ENCODE measurements at regions not wholly inside any gene's neighbourhood (a gene's known extent, or its start where the extent isn't known, plus 50 kb on each side); places are given as distances from the start of the nearest gene placed in this dataset.

DNA sequence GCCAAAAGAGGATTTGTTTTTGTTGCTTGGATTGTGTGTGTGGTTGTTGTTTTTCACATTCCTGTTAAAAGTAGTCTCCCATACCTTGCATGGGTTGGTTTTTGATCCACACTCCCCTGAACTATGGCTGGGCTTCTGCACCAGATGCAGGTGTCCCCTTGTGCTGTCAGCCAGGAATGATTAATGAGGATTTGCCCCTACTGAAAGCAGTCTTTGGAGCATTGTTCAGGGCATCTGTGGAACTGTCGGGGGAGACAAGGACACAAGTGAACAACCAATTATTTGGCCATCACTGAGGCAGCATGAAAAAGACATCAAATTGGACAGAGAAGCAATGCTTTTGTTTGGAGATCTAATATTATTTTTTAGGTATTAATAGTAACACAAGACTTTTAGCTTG lies 373.2 kb upstream of the MMS22L start:
- no peaks in the 10 kb centered on the region for H3K4me1 ChIP-seq (ENCODE audit: control insufficient read depth, low read depth, low read length)
- no peaks in the 10 kb centered on the region for H3K27me3 ChIP-seq (ENCODE audit: control insufficient read depth, insufficient read depth, low read length)
- H3K36me3 ChIP-seq (ENCODE audit: control insufficient read depth, low read depth, low read length), result no peaks in the 10 kb centered on the region
- no peak overlapping the region for H3K27ac ChIP-seq (ENCODE audit: low read length)
- no peaks in the 10 kb centered on the region for H3K9me3 ChIP-seq (ENCODE audit: control insufficient read depth, low read depth, low read length)
- H3K4me3 ChIP-seq (ENCODE audit: low read length), result no peak overlapping the region
- no peak overlapping the region for H3K9ac ChIP-seq (ENCODE audit: low read length)

DNA sequence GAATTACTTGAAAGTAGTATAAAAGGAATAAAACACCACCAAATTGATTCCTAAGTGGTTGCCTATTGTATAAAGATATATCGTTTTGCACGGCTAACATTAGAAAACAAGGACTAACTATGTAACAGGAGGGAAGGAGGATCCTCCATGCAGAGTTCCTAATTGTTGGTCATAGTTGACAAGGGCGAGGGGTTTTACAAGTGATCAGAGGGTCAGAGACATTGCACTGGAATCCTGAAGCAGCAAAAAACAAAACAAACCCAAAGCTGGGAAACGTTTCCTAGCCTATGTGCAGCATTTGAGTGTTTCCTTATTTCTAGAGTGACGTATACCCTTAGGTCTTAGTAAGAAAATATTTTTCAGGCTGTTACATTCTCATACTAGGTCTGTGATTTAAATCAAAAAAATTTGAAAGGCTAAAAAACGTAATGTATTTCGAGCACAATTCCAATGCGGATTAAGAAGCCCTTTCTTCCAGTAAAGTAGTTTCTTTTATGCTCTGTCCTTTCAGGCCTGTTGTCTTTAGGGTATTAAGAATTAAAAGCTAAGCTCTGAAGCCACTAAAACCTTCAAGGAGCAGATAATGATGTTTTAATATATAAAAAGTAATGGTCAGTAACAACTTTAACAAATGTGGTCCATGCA lies 373.8 kb upstream of the MMS22L start:
- H3K4me1 ChIP-seq (ENCODE audit: control insufficient read depth, low read depth, low read length), result no peaks in the 10 kb centered on the region
- H3K27me3 ChIP-seq (ENCODE audit: control insufficient read depth, insufficient read depth, low read length), result no peaks in the 10 kb centered on the region
- no peak overlapping the region for H3K9ac ChIP-seq (ENCODE audit: low read length)
- H3K27ac ChIP-seq (ENCODE audit: low read length), result no peak overlapping the region
- H3K4me3 ChIP-seq (ENCODE audit: low read length), result no peak overlapping the region
- H3K36me3 ChIP-seq (ENCODE audit: control insufficient read depth, low read depth, low read length), result no peaks in the 10 kb centered on the region
- no peaks in the 10 kb centered on the region for H3K9me3 ChIP-seq (ENCODE audit: control insufficient read depth, low read depth, low read length)

GRCh38 chr6:97658090-97658489 lies 375.1 kb upstream of the MMS22L start:
- H3K4me1 ChIP-seq (ENCODE audit: control insufficient read depth, low read depth, low read length), result no peaks in the 10 kb centered on the region
- no peaks in the 10 kb centered on the region for H3K9me3 ChIP-seq (ENCODE audit: control insufficient read depth, low read depth, low read length)
- no peak overlapping the region for H3K4me3 ChIP-seq (ENCODE audit: low read length)
- no peak overlapping the region for H3K27ac ChIP-seq (ENCODE audit: low read length)
- H3K36me3 ChIP-seq (ENCODE audit: control insufficient read depth, low read depth, low read length), result no peaks in the 10 kb centered on the region
- no peak overlapping the region for H3K9ac ChIP-seq (ENCODE audit: low read length)
- H3K27me3 ChIP-seq (ENCODE audit: control insufficient read depth, insufficient read depth, low read length), result no peaks in the 10 kb centered on the region

DNA sequence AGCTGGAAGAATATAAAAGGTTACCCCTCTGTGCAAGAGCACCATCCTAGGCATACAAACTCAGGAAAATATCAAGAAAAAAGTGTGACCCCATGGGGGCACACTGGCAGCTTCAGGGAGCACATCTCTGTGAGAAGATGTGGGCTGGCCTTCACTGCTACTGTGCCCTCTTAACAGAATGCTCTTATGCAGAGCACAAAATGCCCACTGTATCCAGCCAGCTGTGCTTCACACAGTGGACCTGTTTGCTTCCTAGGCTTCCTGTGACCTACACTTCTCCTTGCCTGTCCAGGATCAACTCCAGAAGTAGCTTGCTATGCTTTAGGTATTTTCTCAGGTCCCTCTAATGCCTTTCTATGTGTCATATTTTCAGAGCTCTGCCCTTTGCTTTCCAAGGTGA lies 380.2 kb upstream of the MMS22L start:
- Histone ChIP-seq H3K4me1 (ENCODE audit: control insufficient read depth, low read depth, low read length) (no peaks in the 10 kb centered on the region), H3K27ac (ENCODE audit: low read length) (no peak overlapping the region), H3K36me3 (ENCODE audit: control insufficient read depth, low read depth, low read length) (no peaks in the 10 kb centered on the region), H3K4me3 (ENCODE audit: low read length) (no peak overlapping the region), H3K9me3 (ENCODE audit: control insufficient read depth, low read depth, low read length) (no peaks in the 10 kb centered on the region), H3K9ac (ENCODE audit: low read length) (no peak overlapping the region), H3K27me3 (ENCODE audit: control insufficient read depth, insufficient read depth, low read length) (no peaks in the 10 kb centered on the region)

GRCh38 chr6:97665446-97665845 lies 382.4 kb upstream of the MMS22L start:
- no peak overlapping the region for H3K4me3 ChIP-seq (ENCODE audit: low read length)
- H3K27me3 ChIP-seq (ENCODE audit: control insufficient read depth, insufficient read depth, low read length), result peaks cover 6% of the 10 kb centered on the region
- no peak overlapping the region for H3K27ac ChIP-seq (ENCODE audit: low read length)
- H3K9ac ChIP-seq (ENCODE audit: low read length), result no peak overlapping the region
- peaks cover 4% of the 10 kb centered on the region for H3K4me1 ChIP-seq (ENCODE audit: control insufficient read depth, low read depth, low read length)
- H3K9me3 ChIP-seq (ENCODE audit: control insufficient read depth, low read depth, low read length), result no peaks in the 10 kb centered on the region
- H3K36me3 ChIP-seq (ENCODE audit: control insufficient read depth, low read depth, low read length), result no peaks in the 10 kb centered on the region

DNA sequence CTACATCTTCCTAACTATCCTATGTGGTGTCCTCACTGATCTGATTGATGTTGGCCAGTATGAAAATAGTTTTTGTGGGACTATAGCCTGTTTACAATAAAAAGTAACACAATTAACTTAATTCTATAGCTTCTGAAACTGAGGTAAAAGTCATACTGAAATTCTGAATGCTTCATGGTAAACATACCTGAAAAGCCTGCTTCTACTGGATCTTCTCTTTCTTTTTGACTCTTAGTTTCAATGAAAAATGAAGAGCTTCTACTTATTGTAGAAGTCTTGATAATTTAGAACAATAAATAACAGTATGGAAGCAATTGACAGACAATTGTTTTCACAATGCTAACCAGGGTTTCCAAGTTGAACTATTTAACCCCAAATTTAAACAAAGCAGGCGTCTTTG lies 383.9 kb upstream of the MMS22L start:
- peaks cover 4% of the 10 kb centered on the region for H3K4me1 ChIP-seq (ENCODE audit: control insufficient read depth, low read depth, low read length)
- peaks cover 6% of the 10 kb centered on the region for H3K27me3 ChIP-seq (ENCODE audit: control insufficient read depth, insufficient read depth, low read length)
- no peak overlapping the region for H3K27ac ChIP-seq (ENCODE audit: low read length)
- no peaks in the 10 kb centered on the region for H3K36me3 ChIP-seq (ENCODE audit: control insufficient read depth, low read depth, low read length)
- no peak overlapping the region for H3K9ac ChIP-seq (ENCODE audit: low read length)
- no peak overlapping the region for H3K4me3 ChIP-seq (ENCODE audit: low read length)
- no peaks in the 10 kb centered on the region for H3K9me3 ChIP-seq (ENCODE audit: control insufficient read depth, low read depth, low read length)

GRCh38 chr6:97668716-97669115 lies 385.7 kb upstream of the MMS22L start:
- Histone ChIP-seq H3K9me3 (ENCODE audit: control insufficient read depth, low read depth, low read length) (no peaks in the 10 kb centered on the region), H3K36me3 (ENCODE audit: control insufficient read depth, low read depth, low read length) (no peaks in the 10 kb centered on the region), H3K27ac (ENCODE audit: low read length) (no peak overlapping the region), H3K4me3 (ENCODE audit: low read length) (peak overlapping the region; percentile 50), H3K27me3 (ENCODE audit: control insufficient read depth, insufficient read depth, low read length) (peaks cover 6% of the 10 kb centered on the region), H3K9ac (ENCODE audit: low read length) (no peak overlapping the region), H3K4me1 (ENCODE audit: control insufficient read depth, low read depth, low read length) (peaks cover 4% of the 10 kb centered on the region)

DNA sequence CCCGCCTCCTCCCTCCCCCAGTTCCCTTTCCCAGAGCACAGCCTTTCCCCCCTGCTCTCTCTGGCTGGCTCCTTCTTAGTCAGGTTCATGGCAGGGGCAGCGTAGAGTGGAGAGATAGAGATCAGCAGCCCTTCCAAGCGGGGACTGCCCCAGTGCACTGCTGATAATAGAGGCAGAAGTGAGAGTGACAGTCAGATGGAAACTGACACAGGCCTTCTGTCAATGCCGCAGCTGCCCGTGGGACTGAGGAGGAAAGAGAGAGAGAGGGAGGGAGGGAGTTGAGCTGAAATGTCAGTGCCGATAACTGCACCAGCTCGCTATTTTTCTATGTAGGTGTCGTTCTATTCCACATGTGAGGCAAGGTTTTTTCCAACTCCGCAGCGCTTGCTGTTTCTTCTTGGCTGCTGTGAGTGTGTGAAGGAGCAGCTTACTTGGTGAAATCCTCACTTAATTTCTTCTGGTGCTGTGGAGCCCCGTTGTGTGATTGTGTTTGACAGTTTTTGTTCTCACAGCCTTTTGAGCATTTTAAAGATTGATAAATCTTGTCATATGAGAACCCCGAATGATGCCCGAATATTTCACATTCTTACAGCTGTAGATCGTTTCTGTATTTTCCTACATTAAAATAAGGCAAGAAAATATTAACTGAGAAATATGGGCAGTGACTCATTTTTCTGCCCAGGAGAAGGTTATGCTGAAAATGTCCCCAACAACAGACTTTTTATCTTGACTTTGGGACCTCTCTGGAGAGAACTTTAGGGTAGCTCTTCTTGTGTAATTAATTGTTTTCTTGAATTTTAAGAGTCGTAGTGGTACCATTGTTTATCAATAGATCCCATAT lies 386.4 kb upstream of the MMS22L start:
- peak overlapping the region; percentile 50 for H3K4me3 ChIP-seq (ENCODE audit: low read length)
- H3K9ac ChIP-seq (ENCODE audit: low read length), result no peak overlapping the region

DNA sequence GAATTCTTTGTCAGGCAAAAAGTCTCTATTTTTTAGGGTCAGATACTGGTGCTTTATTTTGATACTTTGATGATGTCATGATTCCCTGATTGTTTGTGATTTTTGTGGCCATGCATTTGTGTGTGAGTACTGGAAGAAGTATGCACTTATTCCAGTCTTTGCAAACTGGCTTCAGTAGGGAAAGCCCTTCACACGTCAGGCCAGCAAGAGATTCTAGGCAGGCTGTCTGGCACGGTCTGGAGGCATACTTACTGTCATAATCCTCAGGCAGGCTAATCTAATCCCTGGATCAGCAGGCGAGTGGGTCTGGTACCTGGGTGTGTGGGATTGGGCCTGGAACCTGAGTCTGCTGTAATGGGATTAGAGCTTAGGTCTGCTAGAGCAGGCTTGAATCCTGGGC lies 391.8 kb upstream of the MMS22L start:
- no peaks in the 10 kb centered on the region for H3K36me3 ChIP-seq (ENCODE audit: control insufficient read depth, low read depth, low read length)
- H3K4me1 ChIP-seq (ENCODE audit: control insufficient read depth, low read depth, low read length), result no peaks in the 10 kb centered on the region
- H3K9me3 ChIP-seq (ENCODE audit: control insufficient read depth, low read depth, low read length), result no peaks in the 10 kb centered on the region
- no peaks in the 10 kb centered on the region for H3K27me3 ChIP-seq (ENCODE audit: control insufficient read depth, insufficient read depth, low read length)
- H3K9ac ChIP-seq (ENCODE audit: low read length), result no peak overlapping the region
- no peak overlapping the region for H3K4me3 ChIP-seq (ENCODE audit: low read length)
- no peak overlapping the region for H3K27ac ChIP-seq (ENCODE audit: low read length)

More for the DNA sequence above, 386.4 kb upstream of the MMS22L start:
- H3K36me3 ChIP-seq (ENCODE audit: control insufficient read depth, low read depth, low read length), result no peaks in the 10 kb centered on the region
- peaks cover 6% of the 10 kb centered on the region for H3K27me3 ChIP-seq (ENCODE audit: control insufficient read depth, insufficient read depth, low read length)
- peaks cover 4% of the 10 kb centered on the region for H3K4me1 ChIP-seq (ENCODE audit: control insufficient read depth, low read depth, low read length)
- H3K9me3 ChIP-seq (ENCODE audit: control insufficient read depth, low read depth, low read length), result no peaks in the 10 kb centered on the region
- H3K27ac ChIP-seq (ENCODE audit: low read length), result no peak overlapping the region

DNA sequence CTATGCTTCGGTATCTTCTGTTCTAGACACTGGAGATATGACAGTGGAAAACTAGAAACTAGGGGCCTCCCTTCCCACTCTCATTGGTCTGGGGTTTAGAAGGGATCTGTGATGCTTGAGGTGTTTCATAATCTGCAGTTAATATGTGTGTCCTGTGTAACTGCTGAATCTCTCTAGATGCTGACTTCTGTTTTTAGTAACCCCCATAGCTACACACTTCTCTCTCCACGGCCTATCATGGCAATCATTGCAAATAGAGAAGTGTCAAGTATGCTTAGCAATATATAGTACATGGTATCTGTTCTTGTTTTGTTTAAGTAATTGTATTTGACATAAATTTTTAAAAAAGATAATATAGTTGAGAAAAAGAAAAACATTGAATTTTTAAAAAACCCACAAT lies 394.6 kb upstream of the MMS22L start:
- H3K9me3 ChIP-seq (ENCODE audit: control insufficient read depth, low read depth, low read length), result no peaks in the 10 kb centered on the region
- no peak overlapping the region for H3K4me3 ChIP-seq (ENCODE audit: low read length)
- H3K27ac ChIP-seq (ENCODE audit: low read length), result no peak overlapping the region
- H3K9ac ChIP-seq (ENCODE audit: low read length), result no peak overlapping the region
- no peaks in the 10 kb centered on the region for H3K36me3 ChIP-seq (ENCODE audit: control insufficient read depth, low read depth, low read length)
- no peaks in the 10 kb centered on the region for H3K27me3 ChIP-seq (ENCODE audit: control insufficient read depth, insufficient read depth, low read length)
- H3K4me1 ChIP-seq (ENCODE audit: control insufficient read depth, low read depth, low read length), result no peaks in the 10 kb centered on the region

DNA sequence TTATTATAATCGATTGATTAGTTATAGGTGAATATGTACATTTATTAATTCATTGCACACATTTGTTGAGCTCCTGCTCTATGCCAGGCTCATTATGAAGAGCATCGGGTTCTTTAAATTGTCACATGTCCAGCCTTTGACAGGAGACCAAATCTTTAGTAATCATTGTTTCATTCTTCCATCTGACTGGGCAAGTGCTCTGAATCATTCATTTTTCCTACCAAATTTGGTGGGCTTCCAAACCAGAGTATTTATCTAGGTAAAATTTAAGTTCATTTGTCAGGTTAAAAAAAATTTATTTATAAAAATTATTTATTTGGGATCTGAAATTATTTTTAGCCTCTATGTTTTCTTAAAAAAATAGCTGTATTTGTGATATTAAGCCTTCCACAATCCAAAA lies 404.9 kb upstream of the MMS22L start:
- no peak overlapping the region for H3K27ac ChIP-seq (ENCODE audit: low read length)
- peaks cover 3% of the 10 kb centered on the region for H3K4me1 ChIP-seq (ENCODE audit: control insufficient read depth, low read depth, low read length)
- H3K4me3 ChIP-seq (ENCODE audit: low read length), result no peak overlapping the region
- H3K9me3 ChIP-seq (ENCODE audit: control insufficient read depth, low read depth, low read length), result no peaks in the 10 kb centered on the region
- no peaks in the 10 kb centered on the region for H3K36me3 ChIP-seq (ENCODE audit: control insufficient read depth, low read depth, low read length)
- H3K9ac ChIP-seq (ENCODE audit: low read length), result no peak overlapping the region
- H3K27me3 ChIP-seq (ENCODE audit: control insufficient read depth, insufficient read depth, low read length), result no peaks in the 10 kb centered on the region

Data from iPS-18a (cell line).